Keratinocyte (primary cell): ENCODE measurements at regions not wholly inside any gene's neighbourhood (a gene's known extent, or its start where the extent isn't known, plus 50 kb on each side); places are given as distances from the start of the nearest gene placed in this dataset.

Source experiments
- DNase-seq: peaks from one replicate; pipeline ENCODE4 v3.0.0-alpha.2; 2011; ENCODE audit warnings: low read depth, missing footprints, low spot score
- FAIRE-seq: peaks from 2 replicates; lab custom pipeline; 2011; peaks lifted over from hg19 to GRCh38; lab: Jason Lieb, UNC
- H2AFZ ChIP-seq: 2 replicates; pipeline ENCODE4 v1.6.0; 2012; ENCODE audit warnings: low read length, control low read depth, inconsistent platforms; ENCODE audit not compliant: control insufficient read depth
- H3K27ac ChIP-seq: 2 replicates; pipeline ENCODE4 v1.5.1; 2011; ENCODE audit warnings: low read length; ENCODE audit not compliant: control insufficient read depth, insufficient read depth
- H3K27me3 ChIP-seq: 3 replicates; pipeline ENCODE4 v1.6.0; 2011; ENCODE audit warnings: low read length; ENCODE audit not compliant: control insufficient read depth, insufficient read depth; ENCODE audit errors: extremely low read depth
- H3K36me3 ChIP-seq, 2 experiments: 2 replicates in 1 of 2; 3 replicates in 1 of 2; pipeline ENCODE4 v1.5.1; 2011; ENCODE audit warnings: low read length in 2 of 2, mild to moderate bottlenecking in 1 of 2; ENCODE audit not compliant: control insufficient read depth in 2 of 2, insufficient read depth in 2 of 2; ENCODE audit errors: extremely low read depth in 1 of 2
- H3K4me1 ChIP-seq: 3 replicates; pipeline ENCODE4 v1.5.1; 2011; ENCODE audit warnings: low read length; ENCODE audit not compliant: control insufficient read depth, insufficient read depth; ENCODE audit errors: extremely low read depth
- H3K4me2 ChIP-seq: 3 replicates; pipeline ENCODE4 v1.6.0; 2011; ENCODE audit warnings: low read depth, low read length; ENCODE audit not compliant: control insufficient read depth, insufficient read depth; ENCODE audit errors: extremely low read depth
- H3K4me3 ChIP-seq, 3 experiments: fragments of 200-600 bp in 1 of 3; sonication (generic) in 1 of 3; 2 replicates in 2 of 3; 3 replicates in 1 of 3; pipeline ENCODE4 v1.5.1; 2011 to 2016; ENCODE audit warnings: low read length in 3 of 3, mild to moderate bottlenecking in 3 of 3, control low read depth in 2 of 3, inconsistent platforms in 1 of 3, low read depth in 1 of 3, mixed read lengths in 1 of 3, mixed run types in 1 of 3, moderate library complexity in 1 of 3; ENCODE audit not compliant: control insufficient read depth in 2 of 3, insufficient read depth in 2 of 3; ENCODE audit errors: extremely low read depth in 1 of 3
- H3K79me2 ChIP-seq: 2 replicates; pipeline ENCODE4 v1.6.0; 2012; ENCODE audit warnings: low read length; ENCODE audit not compliant: control insufficient read depth, insufficient read depth
- H3K9ac ChIP-seq: 3 replicates; pipeline ENCODE4 v1.6.0; 2011; ENCODE audit warnings: low read length; ENCODE audit not compliant: control insufficient read depth, insufficient read depth; ENCODE audit errors: extremely low read depth
- H3K9me1 ChIP-seq: 3 replicates; pipeline ENCODE4 v1.6.0; 2011; ENCODE audit warnings: low read length; ENCODE audit not compliant: control insufficient read depth, insufficient read depth; ENCODE audit errors: extremely low read depth
- H3K9me3 ChIP-seq: 2 replicates; pipeline ENCODE4 v1.5.1; 2012; ENCODE audit warnings: low read depth, low read length; ENCODE audit not compliant: control insufficient read depth
- H4K20me1 ChIP-seq: 3 replicates; pipeline ENCODE4 v1.6.0; 2011; ENCODE audit warnings: low read length; ENCODE audit not compliant: control insufficient read depth, insufficient read depth; ENCODE audit errors: extremely low read depth
- EZH2 ChIP-seq: IDR thresholded peaks from one replicate; pipeline ENCODE4 v1.6.1; 2012; ENCODE audit warnings: inconsistent platforms, mild to moderate bottlenecking, low read length, moderate library complexity
- dilution Hi-C: fragments of 300-500 bp; cut with MboI; formaldehyde crosslinking; loops from one replicate; pipeline ENCODE4 v1.7.0; 2020; ENCODE audit warnings: low sequenced_read_pairs; ENCODE audit not compliant: extremely low pct_ligation_motif_present
- TF ChIP-seq, protein P1 (sequence below), 3 experiments: IDR thresholded peaks in 1 of 3; conservative IDR thresholded peaks in 1 of 3; optimal IDR thresholded peaks in 1 of 3; 2 replicates in 2 of 3; 3 replicates in 1 of 3; pipeline versions ENCODE3 to v1.5.1; 2011; ENCODE audit warnings: low read length in 3 of 3, mild to moderate bottlenecking in 3 of 3, moderate library complexity in 2 of 3, control low read depth in 1 of 3, inconsistent platforms in 1 of 3; ENCODE audit not compliant: insufficient read depth in 2 of 3; ENCODE audit errors: extremely low read depth in 1 of 3

DNA sequence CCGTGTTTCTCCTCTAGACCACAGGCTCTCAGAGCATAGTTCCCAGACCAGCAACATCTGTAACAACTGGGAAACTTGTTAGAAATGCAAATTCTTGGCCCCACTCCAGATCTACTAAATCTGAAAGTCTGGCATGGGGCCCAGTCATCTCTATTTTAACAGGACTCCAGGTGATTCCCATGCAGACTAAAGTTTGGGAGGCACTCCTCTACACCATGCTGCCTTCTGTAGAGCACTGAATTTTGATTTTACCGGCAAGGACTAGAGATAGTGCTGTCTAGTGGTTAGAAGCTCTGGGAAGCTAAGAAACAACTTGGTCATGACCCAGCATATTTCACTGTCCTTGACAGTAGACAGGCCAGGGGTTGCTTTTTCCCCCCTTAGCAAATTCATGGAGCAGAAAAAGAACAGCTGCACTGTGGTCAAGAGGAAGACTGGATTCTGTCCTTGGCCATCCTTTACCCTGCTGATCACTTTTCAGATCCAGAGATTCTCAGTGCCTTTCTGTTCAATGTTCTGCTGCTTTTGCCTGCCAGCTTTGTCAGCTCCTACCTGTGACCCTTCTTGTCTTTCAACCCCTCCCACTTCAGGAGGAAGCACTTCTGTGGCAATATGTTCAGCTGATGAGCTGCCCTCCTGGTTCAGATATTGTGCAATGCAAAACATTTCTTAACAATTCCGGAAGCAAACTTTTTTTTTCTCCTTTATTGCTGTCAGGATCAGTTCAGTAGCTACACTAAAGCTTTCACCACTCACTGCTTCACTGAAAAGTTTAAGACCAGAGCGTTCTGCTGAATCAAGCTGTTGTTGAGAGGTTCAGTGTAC, 133.8 kb upstream of the NUDT4 start:
- TF ChIP-seq, protein P1, sequence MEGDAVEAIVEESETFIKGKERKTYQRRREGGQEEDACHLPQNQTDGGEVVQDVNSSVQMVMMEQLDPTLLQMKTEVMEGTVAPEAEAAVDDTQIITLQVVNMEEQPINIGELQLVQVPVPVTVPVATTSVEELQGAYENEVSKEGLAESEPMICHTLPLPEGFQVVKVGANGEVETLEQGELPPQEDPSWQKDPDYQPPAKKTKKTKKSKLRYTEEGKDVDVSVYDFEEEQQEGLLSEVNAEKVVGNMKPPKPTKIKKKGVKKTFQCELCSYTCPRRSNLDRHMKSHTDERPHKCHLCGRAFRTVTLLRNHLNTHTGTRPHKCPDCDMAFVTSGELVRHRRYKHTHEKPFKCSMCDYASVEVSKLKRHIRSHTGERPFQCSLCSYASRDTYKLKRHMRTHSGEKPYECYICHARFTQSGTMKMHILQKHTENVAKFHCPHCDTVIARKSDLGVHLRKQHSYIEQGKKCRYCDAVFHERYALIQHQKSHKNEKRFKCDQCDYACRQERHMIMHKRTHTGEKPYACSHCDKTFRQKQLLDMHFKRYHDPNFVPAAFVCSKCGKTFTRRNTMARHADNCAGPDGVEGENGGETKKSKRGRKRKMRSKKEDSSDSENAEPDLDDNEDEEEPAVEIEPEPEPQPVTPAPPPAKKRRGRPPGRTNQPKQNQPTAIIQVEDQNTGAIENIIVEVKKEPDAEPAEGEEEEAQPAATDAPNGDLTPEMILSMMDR (optimal IDR thresholded peaks at IDR 0.05 in 1 of 3, IDR thresholded peaks at IDR 0.05 in 1 of 3, conservative IDR thresholded peaks at IDR 0.05 in 1 of 3; ENCODE audit: extremely low read depth in 1 of 3, insufficient read depth in 2 of 3, low read length in 3 of 3) = no peak
- TF ChIP-seq EZH2 = no peak
- no peaks in the 10 kb centered on the region for H3K27me3 ChIP-seq
- H3K9me3 ChIP-seq = no peaks in the 10 kb centered on the region
- no peak overlapping the region for H2AFZ ChIP-seq
- H3K4me1 ChIP-seq = peaks cover 12% of the 10 kb centered on the region
- no peaks in the 10 kb centered on the region for H3K79me2 ChIP-seq
- dilution Hi-C loops = no loop called here
- H3K27ac ChIP-seq = no peak overlapping the region
- no peaks in the 10 kb centered on the region for H3K36me3 ChIP-seq
- peak overlapping the region; percentile 13 for H3K4me2 ChIP-seq
- no peak overlapping the region for H3K4me3 ChIP-seq
- FAIRE-seq (peak; percentile 70), DNase-seq (no peak)
- no peak overlapping the region for H3K9ac ChIP-seq
- no peaks in the 10 kb centered on the region for H4K20me1 ChIP-seq
- H3K9me1 ChIP-seq = no peaks in the 10 kb centered on the region

DNA sequence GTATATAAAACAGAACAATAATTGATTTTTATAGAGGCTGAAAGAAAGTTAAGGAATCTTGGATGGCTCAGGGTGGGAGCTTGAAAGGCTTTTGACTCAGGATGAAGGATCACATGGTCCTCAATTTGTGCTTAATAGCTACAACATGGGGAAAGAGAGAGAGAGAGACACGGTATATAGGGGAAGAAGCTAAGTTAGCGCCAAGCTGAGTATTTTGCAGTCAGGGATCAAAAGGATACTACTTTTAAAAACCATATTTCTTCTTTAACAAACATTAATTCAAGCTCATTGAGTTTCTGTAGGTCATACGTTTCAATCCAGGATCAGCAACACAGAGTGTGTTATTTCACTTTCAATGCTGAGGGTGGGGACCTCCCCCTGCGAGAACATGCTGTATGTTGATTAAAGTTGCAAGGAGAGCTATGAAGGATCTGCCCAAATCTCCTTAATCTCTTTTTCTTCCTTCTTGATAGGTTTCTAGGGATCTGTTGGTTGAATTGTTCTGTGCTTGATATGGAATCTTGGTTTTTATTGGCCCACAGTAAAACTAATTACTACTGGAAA, 133.1 kb upstream of the NUDT4 start:
- DNase-seq (no peak), FAIRE-seq (no peak)
- no peaks in the 10 kb centered on the region for H3K9me3 ChIP-seq
- TF ChIP-seq, protein P1 (optimal IDR thresholded peaks at IDR 0.05 in 1 of 3, IDR thresholded peaks at IDR 0.05 in 1 of 3, conservative IDR thresholded peaks at IDR 0.05 in 1 of 3; ENCODE audit: extremely low read depth in 1 of 3, insufficient read depth in 2 of 3, low read length in 3 of 3) = no peak
- no peak for TF ChIP-seq EZH2
- H3K27me3 ChIP-seq = no peaks in the 10 kb centered on the region
- no peak overlapping the region for H2AFZ ChIP-seq
- no peaks in the 10 kb centered on the region for H3K36me3 ChIP-seq
- H3K9me1 ChIP-seq = no peaks in the 10 kb centered on the region
- peaks cover 12% of the 10 kb centered on the region for H3K4me1 ChIP-seq
- H3K79me2 ChIP-seq = no peaks in the 10 kb centered on the region
- dilution Hi-C loops = no loop called here
- H4K20me1 ChIP-seq = no peaks in the 10 kb centered on the region
- no peak overlapping the region for H3K9ac ChIP-seq
- peak overlapping the region; percentile 13 for H3K4me2 ChIP-seq
- H3K4me3 ChIP-seq = no peak overlapping the region
- no peak overlapping the region for H3K27ac ChIP-seq
